GM18867 (cell line): ENCODE measurements at regions not wholly inside any gene's neighbourhood (a gene's known extent, or its start where the extent isn't known, plus 50 kb on each side); places are given as distances from the start of the nearest gene placed in this dataset.
"Not testable (repeated sequence)": the region's sequence is repeated elsewhere in the genome, so short reads cannot be mapped to it uniquely, and the experiment has no call there.

Experiments used
- ATAC-seq: cut with Tn5 transposase; IDR thresholded peaks from one replicate; pipeline ENCODE4 v1.9.1; 2021; ENCODE audit warnings: mild to moderate bottlenecking, moderate library complexity; ENCODE audit not compliant: unreplicated experiment

GRCh38 chr4:31687717-31688342 lies 967.7 kb downstream of the PCDH7 start:
- ATAC-seq: no peak

- ATAC-seq: no peak
These were observed 972.3 kb downstream of the PCDH7 start for GRCh38 chr4:31692399-31692940.

GRCh38 chr4:31701256-31701655 lies 981.1 kb downstream of the PCDH7 start:
- no peak for ATAC-seq

GRCh38 chr4:31702326-31702725 lies 982.2 kb downstream of the PCDH7 start:
- no peak for ATAC-seq

- ATAC-seq: no peak
These were observed 994.1 kb downstream of the PCDH7 start for GRCh38 chr4:31714238-31714637.

GRCh38 chr4:31715302-31715701 lies 995.1 kb downstream of the PCDH7 start:
- ATAC-seq: no peak

GRCh38 chr4:31727030-31727429 lies 1006.9 kb downstream of the PCDH7 start:
- no peak for ATAC-seq

GRCh38 chr4:31735004-31735403 lies 1014.8 kb downstream of the PCDH7 start:
- no peak for ATAC-seq

- ATAC-seq: no peak
These were observed 1017.2 kb downstream of the PCDH7 start for GRCh38 chr4:31737419-31737818.

- ATAC-seq: no peak
These were observed 1021.2 kb downstream of the PCDH7 start for GRCh38 chr4:31741326-31741725.

GRCh38 chr4:31748382-31748781 lies 1028.2 kb downstream of the PCDH7 start:
- ATAC-seq: no peak

GRCh38 chr4:31750581-31750980 lies 1030.4 kb downstream of the PCDH7 start:
- not testable (repeated sequence) for ATAC-seq

- no peak for ATAC-seq
These were observed 1035.6 kb downstream of the PCDH7 start for GRCh38 chr4:31755751-31756150.

GRCh38 chr4:31768756-31769155 lies 1048.6 kb downstream of the PCDH7 start:
- ATAC-seq: no peak

GRCh38 chr4:31783311-31783710 lies 1063.1 kb downstream of the PCDH7 start:
- ATAC-seq: no peak

- no peak for ATAC-seq
These were observed 1064.4 kb downstream of the PCDH7 start for GRCh38 chr4:31784558-31784957.

- ATAC-seq: no peak
These were observed 1067.5 kb downstream of the PCDH7 start for GRCh38 chr4:31787701-31788100.

GRCh38 chr4:31788676-31789075 lies 1068.5 kb downstream of the PCDH7 start:
- ATAC-seq: no peak

- ATAC-seq: no peak
These were observed 1071.5 kb downstream of the PCDH7 start for GRCh38 chr4:31791666-31792065.

- no peak for ATAC-seq
These were observed 1073.7 kb downstream of the PCDH7 start for GRCh38 chr4:31793907-31794306.

- not testable (repeated sequence) for ATAC-seq
These were observed 1076.9 kb downstream of the PCDH7 start for GRCh38 chr4:31797052-31797451.

GRCh38 chr4:31803526-31804195 lies 1083.5 kb downstream of the PCDH7 start:
- ATAC-seq: no peak
